Ovary (tissue), 3 donors: ENCODE measurements at regions not wholly inside any gene's neighbourhood (a gene's known extent, or its start where the extent isn't known, plus 50 kb on each side); places are given as distances from the start of the nearest gene placed in this dataset.

Experiments
- POLR2A ChIP-seq: fragments of 450-650 bp; IDR thresholded peaks from one replicate; pipeline ENCODE4 v1.6.1; 2017; ENCODE audit warnings: antibody characterized with exemption, mild to moderate bottlenecking, moderate library complexity
- TF ChIP-seq, protein P1 (sequence below), 3 donors: fragments of 450-650 bp in 2 of 3; fragments of 200-600 bp in 1 of 3; IDR thresholded peaks; one replicate each; pipeline versions ENCODE4 v1.5.1 to v1.8.0; 2016 to 2022; ENCODE audit warnings: antibody characterized with exemption in 3 of 3, mild to moderate bottlenecking in 1 of 3
- donor health status: DM: no; HTN: no; CAD: no.

GRCh38 chr20:29296256-29297230, 1960.9 kb upstream of the DEFB115 start:
- no peak for TF ChIP-seq POLR2A
- TF ChIP-seq, protein P1, sequence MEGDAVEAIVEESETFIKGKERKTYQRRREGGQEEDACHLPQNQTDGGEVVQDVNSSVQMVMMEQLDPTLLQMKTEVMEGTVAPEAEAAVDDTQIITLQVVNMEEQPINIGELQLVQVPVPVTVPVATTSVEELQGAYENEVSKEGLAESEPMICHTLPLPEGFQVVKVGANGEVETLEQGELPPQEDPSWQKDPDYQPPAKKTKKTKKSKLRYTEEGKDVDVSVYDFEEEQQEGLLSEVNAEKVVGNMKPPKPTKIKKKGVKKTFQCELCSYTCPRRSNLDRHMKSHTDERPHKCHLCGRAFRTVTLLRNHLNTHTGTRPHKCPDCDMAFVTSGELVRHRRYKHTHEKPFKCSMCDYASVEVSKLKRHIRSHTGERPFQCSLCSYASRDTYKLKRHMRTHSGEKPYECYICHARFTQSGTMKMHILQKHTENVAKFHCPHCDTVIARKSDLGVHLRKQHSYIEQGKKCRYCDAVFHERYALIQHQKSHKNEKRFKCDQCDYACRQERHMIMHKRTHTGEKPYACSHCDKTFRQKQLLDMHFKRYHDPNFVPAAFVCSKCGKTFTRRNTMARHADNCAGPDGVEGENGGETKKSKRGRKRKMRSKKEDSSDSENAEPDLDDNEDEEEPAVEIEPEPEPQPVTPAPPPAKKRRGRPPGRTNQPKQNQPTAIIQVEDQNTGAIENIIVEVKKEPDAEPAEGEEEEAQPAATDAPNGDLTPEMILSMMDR (IDR thresholded peaks at IDR 0.05) = no peak
